Stromal cell of bone marrow (primary cell): ENCODE measurements at regions not wholly inside any gene's neighbourhood (a gene's known extent, or its start where the extent isn't known, plus 50 kb on each side); places are given as distances from the start of the nearest gene placed in this dataset.
"Not testable (repeated sequence)": the region's sequence is repeated elsewhere in the genome, so short reads cannot be mapped to it uniquely, and the experiment has no call there.

Source experiments
- DNase-seq: peaks from one replicate; pipeline ENCODE4 v3.0.0-alpha.2; 2012; ENCODE audit warnings: low read depth

- no peak for DNase-seq
These were observed 277.4 kb downstream of the NKX6-1 start for GRCh38 chr4:84221704-84222103.

- DNase-seq: no peak
These were observed 278.1 kb downstream of the NKX6-1 start for GRCh38 chr4:84220990-84221389.

- DNase-seq: no peak
These were observed 279.4 kb downstream of the NKX6-1 start for GRCh38 chr4:84219656-84220055.

GRCh38 chr4:84218031-84218430 lies 281.1 kb downstream of the NKX6-1 start:
- no peak for DNase-seq

GRCh38 chr4:84215217-84215616 lies 283.9 kb downstream of the NKX6-1 start:
- DNase-seq: no peak

GRCh38 chr4:84206226-84206625 lies 292.9 kb downstream of the NKX6-1 start:
- not testable (repeated sequence) for DNase-seq

GRCh38 chr4:84189144-84189543 lies 309.9 kb downstream of the NKX6-1 start:
- DNase-seq: no peak

GRCh38 chr4:84179409-84179808 lies 319.7 kb downstream of the NKX6-1 start:
- no peak for DNase-seq

GRCh38 chr4:84177831-84178542 lies 321.1 kb downstream of the NKX6-1 start:
- DNase-seq: no peak

- no peak for DNase-seq
These were observed 323.1 kb downstream of the NKX6-1 start for GRCh38 chr4:84176016-84176415.

GRCh38 chr4:84171871-84172270 lies 327.2 kb downstream of the NKX6-1 start:
- no peak for DNase-seq

- no peak for DNase-seq
These were observed 331.5 kb downstream of the NKX6-1 start for GRCh38 chr4:84167564-84167963.

- no peak for DNase-seq
These were observed 332.0 kb downstream of the NKX6-1 start for GRCh38 chr4:84167093-84167492.

- no peak for DNase-seq
These were observed 332.6 kb downstream of the NKX6-1 start for GRCh38 chr4:84166486-84166885.

GRCh38 chr4:84164201-84164600 lies 334.9 kb downstream of the NKX6-1 start:
- DNase-seq: no peak

- no peak for DNase-seq
These were observed 339.3 kb downstream of the NKX6-1 start for GRCh38 chr4:84159762-84160161.

GRCh38 chr4:84158670-84159069 lies 340.4 kb downstream of the NKX6-1 start:
- DNase-seq: no peak

GRCh38 chr4:84151574-84151973 lies 347.5 kb downstream of the NKX6-1 start:
- no peak for DNase-seq

GRCh38 chr4:84150177-84150576 lies 348.9 kb downstream of the NKX6-1 start:
- no peak for DNase-seq

GRCh38 chr4:84147831-84148230 lies 351.3 kb downstream of the NKX6-1 start:
- no peak for DNase-seq

GRCh38 chr4:84146300-84146959 lies 352.7 kb downstream of the NKX6-1 start:
- DNase-seq: no peak

GRCh38 chr4:84145176-84145575 lies 353.9 kb downstream of the NKX6-1 start:
- no peak for DNase-seq

GRCh38 chr4:84126911-84127310 lies 372.2 kb downstream of the NKX6-1 start:
- DNase-seq: not testable (repeated sequence)
